NK-92 (cell line): ENCODE measurements at regions not wholly inside any gene's neighbourhood (a gene's known extent, or its start where the extent isn't known, plus 50 kb on each side); places are given as distances from the start of the nearest gene placed in this dataset.
"Not testable (repeated sequence)": the region's sequence is repeated elsewhere in the genome, so short reads cannot be mapped to it uniquely, and the experiment has no call there.

Experiments used
- DNase-seq: peaks from one replicate; lab custom pipeline; 2025; ENCODE audit not compliant: unreplicated experiment; lab: John Stamatoyannopoulos, UW

DNA sequence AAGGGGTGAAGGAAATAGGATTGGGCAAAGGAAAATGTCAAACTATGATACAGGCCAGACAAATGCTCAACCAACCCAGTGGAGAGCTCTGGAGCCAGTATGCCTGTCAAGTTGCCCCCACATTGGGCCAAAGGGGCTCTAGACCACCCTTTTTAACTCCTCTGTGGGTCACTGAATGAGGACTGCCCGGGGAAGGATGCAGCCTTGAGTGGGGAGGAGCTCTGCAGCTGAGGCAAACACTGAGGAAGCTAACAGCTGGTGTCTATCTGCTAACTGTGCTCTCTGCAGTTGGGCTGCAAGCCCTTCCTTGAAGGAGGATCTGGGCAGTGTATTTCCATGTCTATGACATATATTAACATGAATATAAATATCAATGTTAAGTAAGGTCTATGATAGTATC is 98.4 kb upstream of the PRSS16 start:
- no peak for DNase-seq

- no peak for DNase-seq
Measured at GRCh38 chr6:27154696-27155095, 92.8 kb upstream of the PRSS16 start.

DNA sequence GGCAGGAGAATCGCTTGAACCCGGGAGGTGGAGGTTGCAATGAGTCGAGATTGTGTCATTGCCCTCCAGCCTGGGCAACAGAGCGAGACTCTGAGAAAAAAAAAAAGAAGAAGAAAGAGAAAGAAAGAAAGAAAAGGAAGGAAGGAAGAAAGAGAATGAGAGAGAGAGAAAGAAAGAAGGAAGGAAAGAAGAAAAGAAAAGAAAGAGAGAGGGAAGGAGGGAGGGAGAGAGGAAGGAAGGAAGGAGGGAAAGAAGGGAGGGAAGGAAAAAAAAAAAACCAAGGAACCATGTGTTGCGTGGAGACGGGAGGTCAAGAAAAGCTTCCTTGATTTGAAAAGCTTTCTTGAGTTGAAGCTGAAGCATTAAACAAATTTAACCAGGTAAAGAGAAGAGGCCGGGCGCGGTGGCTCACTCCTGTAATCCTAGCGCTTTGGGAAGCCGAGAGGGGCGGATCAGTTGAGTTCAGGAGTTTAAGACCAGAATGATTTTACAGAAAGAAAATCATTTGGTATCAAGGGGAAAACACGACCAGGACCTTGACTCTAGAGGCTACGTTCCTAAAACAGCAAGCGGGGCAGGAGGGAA is 90.5 kb upstream of the PRSS16 start:
- no peak for DNase-seq

DNA sequence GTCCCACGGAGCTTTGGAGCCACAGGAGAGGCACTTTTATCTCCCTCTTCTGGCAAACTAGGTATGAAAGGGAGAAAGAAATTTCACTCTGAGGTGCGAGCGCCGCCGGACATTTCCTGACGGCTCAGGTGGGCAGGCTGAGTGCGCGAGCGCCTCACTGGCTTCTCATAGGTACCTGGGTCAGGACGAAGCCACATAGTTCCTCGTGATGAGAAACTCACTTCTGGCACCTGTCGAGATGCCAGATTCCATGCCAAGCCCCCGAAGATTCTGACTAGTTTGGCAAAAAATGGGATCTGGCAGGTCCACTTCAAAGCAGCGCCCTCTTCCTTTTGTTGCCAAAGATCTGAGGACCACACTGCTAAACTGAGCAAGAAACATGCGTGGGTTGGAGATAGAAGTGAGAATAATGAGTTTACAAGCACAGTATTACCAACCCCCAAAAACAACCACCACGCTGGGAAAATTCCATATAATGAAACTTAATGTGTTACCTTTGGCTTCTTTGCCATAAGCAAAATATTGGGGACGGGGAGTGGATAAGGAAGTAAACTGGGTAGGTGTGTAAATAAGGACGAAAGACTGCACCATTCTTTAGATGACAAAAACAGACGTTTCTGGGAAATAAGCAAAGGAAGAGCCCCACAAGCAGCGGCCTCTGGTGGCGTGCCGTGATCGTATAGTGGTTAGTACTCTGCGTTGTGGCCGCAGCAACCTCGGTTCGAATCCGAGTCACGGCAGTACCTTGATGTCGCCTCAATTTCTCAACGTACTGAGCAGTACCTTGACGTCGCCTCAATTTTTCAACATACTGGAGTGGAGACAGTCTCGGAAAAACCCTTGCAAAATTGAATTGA is 89.8 kb upstream of the PRSS16 start:
- DNase-seq, result peak; percentile 46

GRCh38 chr6:27158316-27158643 is 89.2 kb upstream of the PRSS16 start:
- no peak for DNase-seq

GRCh38 chr6:27159725-27160124 is 87.8 kb upstream of the PRSS16 start:
- no peak for DNase-seq

DNA sequence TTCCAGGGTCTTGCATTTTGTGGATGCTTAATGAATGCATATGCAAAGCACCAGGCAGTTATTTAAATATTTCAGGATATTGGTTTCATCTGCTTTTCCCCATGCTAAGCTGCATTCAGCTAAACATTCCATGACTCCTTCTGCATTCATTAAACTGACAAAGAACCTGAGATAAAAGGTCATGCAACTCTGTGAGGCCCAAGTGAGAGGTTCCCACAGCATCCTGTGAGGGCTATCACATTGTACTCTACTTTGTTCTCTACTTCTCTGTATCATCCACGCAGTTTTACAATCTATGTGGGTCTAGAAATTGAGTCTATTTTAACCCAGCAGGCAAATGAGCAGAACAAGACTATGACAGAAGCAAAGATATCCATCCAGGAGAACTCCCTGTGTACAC is 86.4 kb upstream of the PRSS16 start:
- no peak for DNase-seq

- DNase-seq, result no peak
Measured at GRCh38 chr6:27161603-27161945, 85.9 kb upstream of the PRSS16 start.

GRCh38 chr6:27161946-27162603 is 85.4 kb upstream of the PRSS16 start:
- no peak for DNase-seq

GRCh38 chr6:27163834-27164233 is 83.7 kb upstream of the PRSS16 start:
- no peak for DNase-seq

GRCh38 chr6:27168108-27168507 is 79.4 kb upstream of the PRSS16 start:
- DNase-seq, result no peak

- no peak for DNase-seq
Measured at GRCh38 chr6:27168586-27169443, 78.7 kb upstream of the PRSS16 start.

DNA sequence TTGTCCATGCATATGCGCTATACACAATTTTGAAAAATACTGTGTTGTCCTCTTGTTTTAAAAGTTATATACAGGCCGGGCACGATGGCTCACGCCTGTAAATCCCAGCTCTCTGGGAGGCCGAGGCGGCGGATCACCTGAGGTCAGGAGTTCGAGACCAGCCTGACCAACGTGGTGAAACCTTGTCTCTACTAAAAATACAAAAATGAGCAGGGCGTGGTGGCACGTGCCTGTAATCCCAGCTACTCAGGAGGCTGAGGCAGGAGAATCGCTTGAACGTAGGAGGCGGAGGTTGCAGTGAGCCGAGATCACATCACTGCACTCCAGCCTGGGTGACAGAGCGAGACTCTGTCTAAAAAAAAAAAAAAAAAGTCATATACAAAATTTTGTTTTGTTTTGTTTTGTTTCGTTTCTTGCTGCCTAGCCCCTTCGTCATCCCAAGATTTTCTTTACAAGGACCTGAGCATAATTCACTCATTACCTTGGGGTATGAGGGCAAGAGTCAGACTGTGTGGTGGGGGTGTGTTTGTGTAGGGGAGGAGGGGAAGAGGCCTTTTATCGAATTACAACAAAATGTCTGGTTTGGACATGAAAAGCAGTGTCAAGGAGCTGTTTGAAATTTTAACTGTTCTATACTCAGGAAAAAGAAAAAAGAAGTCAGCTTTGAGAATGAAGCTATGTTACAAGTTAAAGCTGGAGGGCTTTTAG is 74.8 kb upstream of the PRSS16 start:
- not testable (repeated sequence) for DNase-seq

DNA sequence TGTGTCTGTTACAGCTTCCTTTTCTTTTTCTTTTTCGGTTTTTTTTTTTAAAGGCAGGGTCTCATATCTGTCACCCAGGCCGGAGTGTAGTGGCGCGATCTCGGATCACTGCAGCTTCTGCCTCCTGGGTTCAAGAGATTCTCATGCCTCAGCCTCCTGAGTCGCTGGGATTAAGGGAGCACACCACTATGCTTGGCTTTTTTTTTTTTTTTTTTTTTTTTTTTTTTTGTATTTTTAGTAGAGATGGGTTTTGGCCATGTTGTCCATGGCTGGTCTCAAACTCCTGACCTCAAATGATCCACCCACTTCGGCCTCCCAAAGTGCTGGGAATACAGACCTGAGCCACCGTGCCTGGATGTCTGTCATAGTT is 74.3 kb upstream of the PRSS16 start:
- DNase-seq, result not testable (repeated sequence)

DNA sequence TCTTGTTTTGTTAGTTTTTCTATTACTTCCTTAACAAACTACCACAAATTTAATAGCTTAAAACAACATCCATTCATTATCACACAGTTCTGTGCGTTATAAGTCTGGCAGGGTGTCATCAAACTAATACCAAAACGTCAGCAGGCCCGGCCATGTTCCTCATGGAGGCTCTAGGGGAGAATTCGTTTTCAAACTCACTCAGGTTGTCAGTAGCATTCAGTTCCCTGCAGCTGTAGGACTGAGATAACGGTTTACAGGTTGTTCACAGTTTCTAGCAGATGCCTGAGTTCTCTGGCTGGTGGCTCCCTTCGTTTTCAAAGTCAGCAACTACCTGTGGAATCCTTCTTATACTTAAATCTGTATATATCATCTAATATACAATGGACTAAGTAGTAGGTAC is 72.5 kb upstream of the PRSS16 start:
- no peak for DNase-seq

- no peak for DNase-seq
Measured at GRCh38 chr6:27176096-27176495, 71.4 kb upstream of the PRSS16 start.

GRCh38 chr6:27176523-27177484 is 70.7 kb upstream of the PRSS16 start:
- DNase-seq, result no peak

DNA sequence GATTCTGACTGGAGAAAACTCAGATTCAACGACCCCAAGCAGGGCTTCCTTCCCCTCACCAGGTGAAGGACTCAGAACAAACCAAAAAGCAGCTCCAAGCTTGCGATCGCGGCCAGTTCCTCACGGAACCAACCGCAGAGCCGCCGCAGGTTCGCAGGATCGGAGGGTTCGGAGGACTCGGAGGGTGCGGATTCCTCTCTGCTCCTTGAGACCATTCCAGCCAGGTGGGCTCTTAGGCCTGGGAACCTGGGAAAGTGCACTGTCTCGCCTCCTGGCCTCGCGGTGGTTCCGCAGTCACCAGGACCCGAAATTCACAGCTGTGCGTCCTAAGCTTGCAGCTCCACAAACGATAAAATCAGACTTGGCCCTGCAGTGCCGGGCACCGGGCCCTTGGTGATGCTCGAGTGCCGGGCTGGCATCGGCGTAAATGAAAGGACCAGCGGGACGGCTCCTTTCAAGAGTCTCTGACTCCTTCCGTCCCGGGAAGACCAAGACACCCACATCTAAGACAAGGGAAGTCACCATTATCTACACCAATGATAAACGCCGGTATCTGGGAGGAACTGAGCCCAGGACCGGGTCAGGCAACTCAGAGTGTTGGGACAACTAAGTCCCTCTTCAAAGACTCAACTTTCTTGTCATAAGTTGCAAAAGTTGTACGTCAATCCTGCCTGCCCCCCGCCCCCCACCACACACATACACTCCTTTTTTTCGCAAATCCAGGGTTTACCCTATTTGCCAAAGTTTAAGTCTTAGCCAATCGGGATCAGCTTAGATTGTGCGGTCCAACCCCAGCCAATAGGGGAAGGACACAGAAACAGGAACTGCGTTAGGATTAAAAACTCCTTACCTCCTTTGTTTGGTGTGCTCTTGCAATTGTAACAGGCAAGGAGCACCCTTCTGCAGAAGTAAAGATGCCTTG is 69.8 kb upstream of the PRSS16 start:
- DNase-seq, result no peak

GRCh38 chr6:27178407-27178730 is 69.1 kb upstream of the PRSS16 start:
- DNase-seq, result no peak
